ENCODE measurements at regions not wholly inside any gene's neighbourhood (a gene's known extent, or its start where the extent isn't known, plus 50 kb on each side); places are given as distances from the start of the nearest gene placed in this dataset.

DNA sequence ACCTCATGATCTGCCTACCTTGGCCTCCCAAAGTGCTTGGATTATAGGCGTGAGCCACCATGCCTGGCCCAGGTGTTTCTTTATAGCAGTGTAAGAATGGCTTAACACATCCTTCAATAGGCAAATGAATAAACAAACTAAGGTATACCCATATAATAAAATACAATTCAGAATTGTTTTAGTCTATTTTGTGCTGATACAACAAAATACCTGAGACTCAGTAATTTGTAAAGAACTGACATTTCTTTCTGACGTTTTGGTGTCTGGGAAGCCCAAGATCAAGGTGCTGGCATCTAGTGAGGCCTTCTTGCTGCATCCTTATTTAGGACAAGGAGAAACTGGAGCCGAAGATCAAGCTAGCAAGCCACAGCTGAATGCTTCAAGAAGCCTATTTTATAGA is 1372.1 kb upstream of the DDX18 start:
- no peak for ATAC-seq
- H3K4me1 ChIP-seq: no peaks in the 10 kb centered on the region
- no peaks in the 10 kb centered on the region for H3K27me3 ChIP-seq
- H3K36me3 ChIP-seq: no peaks in the 10 kb centered on the region
- no peak for DNase-seq
- no peak overlapping the region for H3K27ac ChIP-seq
- no peak overlapping the region for H3K4me3 ChIP-seq
- intact Hi-C loops (cut with DNase I; ENCODE audit: low total_unique reads) (no loop called here), in situ Hi-C loops (cut with MboI; ENCODE audit: low sequenced_read_pairs in 4 of 4) (no loop called here)
- no peak for TF ChIP-seq POLR2A (IDR thresholded peaks at IDR 0.05)
- TF ChIP-seq, protein P1, sequence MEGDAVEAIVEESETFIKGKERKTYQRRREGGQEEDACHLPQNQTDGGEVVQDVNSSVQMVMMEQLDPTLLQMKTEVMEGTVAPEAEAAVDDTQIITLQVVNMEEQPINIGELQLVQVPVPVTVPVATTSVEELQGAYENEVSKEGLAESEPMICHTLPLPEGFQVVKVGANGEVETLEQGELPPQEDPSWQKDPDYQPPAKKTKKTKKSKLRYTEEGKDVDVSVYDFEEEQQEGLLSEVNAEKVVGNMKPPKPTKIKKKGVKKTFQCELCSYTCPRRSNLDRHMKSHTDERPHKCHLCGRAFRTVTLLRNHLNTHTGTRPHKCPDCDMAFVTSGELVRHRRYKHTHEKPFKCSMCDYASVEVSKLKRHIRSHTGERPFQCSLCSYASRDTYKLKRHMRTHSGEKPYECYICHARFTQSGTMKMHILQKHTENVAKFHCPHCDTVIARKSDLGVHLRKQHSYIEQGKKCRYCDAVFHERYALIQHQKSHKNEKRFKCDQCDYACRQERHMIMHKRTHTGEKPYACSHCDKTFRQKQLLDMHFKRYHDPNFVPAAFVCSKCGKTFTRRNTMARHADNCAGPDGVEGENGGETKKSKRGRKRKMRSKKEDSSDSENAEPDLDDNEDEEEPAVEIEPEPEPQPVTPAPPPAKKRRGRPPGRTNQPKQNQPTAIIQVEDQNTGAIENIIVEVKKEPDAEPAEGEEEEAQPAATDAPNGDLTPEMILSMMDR (IDR thresholded peaks at IDR 0.05 in 4 of 5, conservative IDR thresholded peaks at IDR 0.05 in 1 of 5): no peak
- no peaks in the 10 kb centered on the region for H3K9me3 ChIP-seq

DNA sequence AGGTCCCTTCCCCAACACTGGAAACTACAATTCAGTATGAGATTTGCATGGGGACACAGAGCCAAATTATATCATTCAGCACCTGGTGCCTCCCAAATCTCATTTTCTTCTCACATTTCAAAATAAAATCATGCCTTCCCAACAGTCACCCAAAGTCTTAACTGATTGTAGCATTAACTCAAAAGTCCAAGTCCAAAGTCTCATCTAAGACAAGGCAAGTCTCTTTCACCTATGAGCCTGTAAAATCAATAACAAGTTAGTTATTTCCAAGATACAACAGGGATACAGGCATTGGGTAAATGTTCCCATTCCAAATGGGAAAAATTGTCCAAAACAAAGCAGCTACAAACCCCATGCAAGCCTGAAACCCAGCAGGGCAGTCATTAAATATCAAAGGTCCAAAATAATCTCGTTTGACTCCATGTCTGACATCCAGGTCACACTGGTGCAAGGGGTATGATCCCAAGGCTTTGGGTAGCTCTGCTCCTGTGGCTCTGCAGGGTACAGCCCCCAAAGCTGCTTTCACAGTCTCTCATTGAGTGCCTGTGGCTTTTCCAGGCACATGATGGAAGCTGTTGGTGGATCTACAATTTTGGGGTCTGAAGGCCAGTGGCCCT is 1370.1 kb upstream of the DDX18 start:
- Histone ChIP-seq H3K4me1 (no peaks in the 10 kb centered on the region), H3K27ac (no peak overlapping the region), H3K9me3 (no peaks in the 10 kb centered on the region), H3K36me3 (no peaks in the 10 kb centered on the region), H3K27me3 (no peaks in the 10 kb centered on the region), H3K4me3 (no peak overlapping the region)
- in situ Hi-C loops (cut with MboI; ENCODE audit: low sequenced_read_pairs in 4 of 4) (no loop called here), intact Hi-C loops (cut with DNase I; ENCODE audit: low total_unique reads) (no loop called here)
- ATAC-seq: no peak
- no peak for TF ChIP-seq POLR2A (IDR thresholded peaks at IDR 0.05)
- TF ChIP-seq, protein P1 (IDR thresholded peaks at IDR 0.05 in 4 of 5, conservative IDR thresholded peaks at IDR 0.05 in 1 of 5): no peak
- DNase-seq: no peak

DNA sequence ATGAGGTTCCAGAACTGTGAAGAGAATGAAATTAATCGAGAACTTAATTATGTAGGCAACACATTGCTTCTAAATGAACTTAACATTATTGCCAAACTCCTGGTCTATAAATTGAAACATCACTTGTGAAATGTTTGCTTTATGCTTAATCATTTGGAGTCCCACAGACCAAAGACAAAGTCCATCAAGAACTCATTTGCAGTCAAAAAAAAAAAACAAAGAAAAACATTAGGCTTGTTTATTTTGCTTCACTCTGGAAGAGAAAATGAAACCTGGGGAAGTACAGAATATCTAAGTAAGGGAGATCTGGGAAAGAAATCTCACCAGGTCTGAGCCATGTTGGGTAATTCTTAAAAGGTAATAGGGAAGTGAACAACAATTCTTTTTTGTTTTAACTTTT is 1363.5 kb upstream of the DDX18 start:
- TF ChIP-seq POLR2A (IDR thresholded peaks at IDR 0.05): no peak
- Histone ChIP-seq H3K27me3 (no peaks in the 10 kb centered on the region), H3K9me3 (no peaks in the 10 kb centered on the region), H3K36me3 (no peaks in the 10 kb centered on the region), H3K4me1 (no peaks in the 10 kb centered on the region), H3K27ac (no peak overlapping the region), H3K4me3 (no peak overlapping the region)
- in situ Hi-C loops (cut with MboI; ENCODE audit: low sequenced_read_pairs in 4 of 4) (no loop called here), intact Hi-C loops (cut with DNase I; ENCODE audit: low total_unique reads) (no loop called here)
- no peak for DNase-seq
- ATAC-seq: no peak

DNA sequence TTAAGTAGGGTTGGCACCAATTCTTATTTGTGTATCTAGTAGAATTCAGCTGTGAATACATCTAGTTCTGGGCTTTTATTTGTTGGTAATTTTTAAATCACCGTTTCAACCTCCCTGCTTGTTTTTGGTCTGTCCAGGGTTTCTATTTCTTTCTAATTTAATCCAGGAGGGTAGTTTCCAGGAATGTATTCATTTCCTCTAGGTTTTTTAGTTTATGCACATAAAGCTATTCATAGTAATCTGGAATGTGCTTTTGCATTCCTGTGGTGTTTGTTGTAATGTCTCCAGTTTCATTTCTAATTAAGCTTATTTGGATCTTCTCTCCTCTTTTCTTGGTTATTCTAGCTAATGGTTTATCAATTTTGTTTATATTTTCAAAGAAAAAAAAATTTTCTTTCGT is 1361.8 kb upstream of the DDX18 start:
- Histone ChIP-seq H3K27me3 (no peaks in the 10 kb centered on the region), H3K4me1 (no peaks in the 10 kb centered on the region), H3K9me3 (no peaks in the 10 kb centered on the region), H3K36me3 (no peaks in the 10 kb centered on the region), H3K27ac (no peak overlapping the region), H3K4me3 (no peak overlapping the region)
- DNase-seq: no peak
- in situ Hi-C loops (cut with MboI; ENCODE audit: low sequenced_read_pairs in 4 of 4) (no loop called here), intact Hi-C loops (cut with DNase I; ENCODE audit: low total_unique reads) (no loop called here)
- TF ChIP-seq, protein P1 (IDR thresholded peaks at IDR 0.05 in 4 of 5, conservative IDR thresholded peaks at IDR 0.05 in 1 of 5): no peak
- TF ChIP-seq POLR2A (IDR thresholded peaks at IDR 0.05): no peak
- no peak for ATAC-seq

DNA sequence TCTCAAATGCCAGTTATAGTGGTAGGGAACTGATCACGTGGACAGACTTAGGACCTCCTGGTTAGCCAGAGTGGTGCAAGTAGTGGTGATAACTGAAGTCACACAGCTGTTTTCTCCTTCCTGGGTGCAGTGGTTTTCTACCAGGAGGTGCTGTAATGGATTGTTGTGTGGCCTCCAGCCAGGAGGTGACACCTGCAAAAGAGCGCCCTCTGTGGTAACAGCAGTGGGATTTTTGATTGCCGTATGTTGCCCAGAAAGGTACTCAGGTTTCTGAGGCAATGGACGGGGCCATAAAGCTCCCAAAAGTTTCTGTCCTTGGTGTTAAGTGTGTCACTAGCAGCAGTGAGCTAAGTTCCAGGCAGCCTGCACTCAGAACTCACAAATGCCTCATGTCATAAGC is 1358.1 kb upstream of the DDX18 start:
- H3K4me1 ChIP-seq: no peaks in the 10 kb centered on the region
- H3K4me3 ChIP-seq: no peak overlapping the region
- H3K27ac ChIP-seq: no peak overlapping the region
- no peak for DNase-seq
- TF ChIP-seq, protein P1 (IDR thresholded peaks at IDR 0.05 in 4 of 5, conservative IDR thresholded peaks at IDR 0.05 in 1 of 5): no peak
- no peak for TF ChIP-seq POLR2A (IDR thresholded peaks at IDR 0.05)
- H3K9me3 ChIP-seq: no peaks in the 10 kb centered on the region
- in situ Hi-C loops (cut with MboI; ENCODE audit: low sequenced_read_pairs in 4 of 4): no loop called here
- no peaks in the 10 kb centered on the region for H3K36me3 ChIP-seq
- no peaks in the 10 kb centered on the region for H3K27me3 ChIP-seq
- intact Hi-C loops (cut with DNase I; ENCODE audit: low total_unique reads): no loop called here
- no peak for ATAC-seq
